Stromal cell of bone marrow (primary cell): ENCODE measurements at regions not wholly inside any gene's neighbourhood (a gene's known extent, or its start where the extent isn't known, plus 50 kb on each side); places are given as distances from the start of the nearest gene placed in this dataset.
"Not testable (repeated sequence)": the region's sequence is repeated elsewhere in the genome, so short reads cannot be mapped to it uniquely, and the experiment has no call there.

Source experiments
- DNase-seq: peaks from one replicate; pipeline ENCODE4 v3.0.0-alpha.2; 2012; ENCODE audit warnings: low read depth

DNA sequence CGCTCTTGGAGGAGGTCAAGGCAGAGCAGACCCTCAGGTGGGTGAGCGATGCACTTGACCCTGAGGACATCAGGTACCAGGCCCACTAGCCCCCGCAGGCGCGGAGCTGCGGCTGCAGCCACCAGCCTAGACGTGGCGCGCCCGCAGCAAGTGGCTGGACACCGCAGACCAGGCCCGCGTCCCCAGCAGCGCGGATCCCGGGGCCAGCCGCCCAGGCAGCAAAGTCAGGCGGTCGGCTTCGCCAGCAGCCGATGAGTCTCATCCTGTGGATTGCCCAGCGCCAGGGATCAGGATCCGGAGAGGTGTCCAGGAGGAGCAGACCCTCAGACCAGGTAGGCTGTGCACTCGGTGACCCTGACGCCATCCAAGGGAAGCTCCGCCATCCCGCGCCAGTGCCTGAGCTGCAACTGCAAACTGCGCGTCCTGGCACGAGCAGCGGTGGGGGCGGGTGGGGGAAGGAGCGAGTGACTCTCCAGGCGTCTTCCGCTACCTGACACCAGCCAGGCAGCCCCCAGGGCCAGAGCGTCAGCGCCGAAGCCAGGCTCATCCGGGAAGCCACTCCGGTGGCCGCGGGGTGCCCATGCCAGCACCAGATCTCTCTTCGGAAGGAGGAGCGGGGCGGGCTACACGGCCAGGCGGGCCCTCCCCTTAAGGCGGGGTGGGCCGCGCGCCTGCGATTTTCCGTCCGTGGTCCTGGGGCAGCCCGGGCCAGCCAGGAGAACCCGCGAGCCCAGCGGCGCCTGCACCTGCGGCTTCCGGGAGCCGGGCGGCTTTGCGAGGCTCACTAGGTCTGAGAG is 92.6 kb upstream of the THOC3 start:
- DNase-seq: not testable (repeated sequence)

DNA sequence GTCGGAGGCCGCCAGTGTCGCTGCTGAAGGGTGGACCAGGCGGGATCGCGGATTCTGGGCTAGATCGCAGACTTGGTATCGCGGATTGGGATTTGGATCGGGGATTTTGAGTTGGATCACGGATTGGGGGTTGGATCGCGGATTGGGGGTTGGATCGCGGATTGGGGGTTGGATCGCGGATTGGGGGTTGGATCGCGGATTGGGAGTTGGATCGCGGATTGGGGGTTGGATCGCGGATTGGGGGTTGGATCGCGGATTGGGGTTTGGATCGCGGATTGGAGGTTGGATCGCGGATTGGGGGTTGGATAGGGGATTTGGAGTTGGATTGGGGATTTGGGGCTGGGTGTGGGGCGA is 93.1 kb upstream of the THOC3 start:
- DNase-seq: not testable (repeated sequence)

- not testable (repeated sequence) for DNase-seq
These were observed 93.5 kb upstream of the THOC3 start for GRCh38 chr5:176061660-176062059.

GRCh38 chr5:176066262-176066945 is 98.3 kb upstream of the THOC3 start:
- not testable (repeated sequence) for DNase-seq

GRCh38 chr5:176067162-176067561 is 99.0 kb upstream of the THOC3 start:
- not testable (repeated sequence) for DNase-seq

- DNase-seq: not testable (repeated sequence)
These were observed 99.8 kb upstream of the THOC3 start for GRCh38 chr5:176067948-176068347.

DNA sequence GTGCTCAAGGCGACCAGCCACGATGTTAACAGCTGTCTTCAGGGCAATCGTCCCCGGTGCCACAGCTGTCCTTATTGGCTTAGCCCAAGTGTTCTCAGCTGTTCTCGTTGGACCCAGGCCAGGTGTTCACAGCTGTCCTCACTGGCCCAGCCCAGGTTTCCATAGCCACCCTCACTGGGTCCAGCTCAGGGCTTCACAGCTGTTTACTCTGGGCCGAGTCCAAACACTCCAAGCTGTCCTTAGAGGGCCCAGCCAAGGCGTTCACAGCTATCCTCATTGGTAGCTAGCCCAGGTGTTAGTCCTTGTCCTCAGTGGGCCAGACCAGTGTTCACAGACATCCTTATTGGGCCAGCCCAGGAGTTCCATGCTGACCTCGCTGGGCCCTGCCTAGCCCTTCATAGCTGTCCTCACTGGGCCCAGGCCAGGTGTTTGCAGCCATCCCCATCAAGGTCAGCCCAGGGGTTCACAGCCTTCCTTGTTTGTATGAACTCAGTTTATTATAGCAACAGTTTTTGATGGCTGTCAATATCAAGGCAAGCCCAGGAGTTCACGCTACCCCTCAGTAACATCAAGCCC is 106.0 kb upstream of the THOC3 start:
- DNase-seq: not testable (repeated sequence)

DNA sequence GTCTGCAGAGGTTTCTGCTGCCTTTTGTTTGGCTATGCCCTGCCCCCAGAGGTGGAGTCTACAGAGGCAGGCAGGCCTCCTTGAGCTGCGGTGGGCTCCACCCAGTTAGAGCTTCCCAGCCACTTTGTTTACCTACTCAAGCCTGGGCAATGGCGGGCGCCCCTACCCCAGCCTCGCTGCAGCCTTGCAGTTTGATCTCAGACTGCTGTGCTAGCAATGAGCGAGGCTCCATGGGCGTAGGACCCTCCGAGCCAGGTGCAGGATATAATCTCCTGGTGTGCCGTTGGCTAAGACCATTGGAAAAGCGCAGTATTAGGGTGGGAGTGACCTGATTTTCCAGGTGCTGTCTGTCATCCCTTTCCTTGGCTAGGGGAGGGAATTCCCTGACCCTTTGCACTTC is 115.6 kb upstream of the THOC3 start:
- not testable (repeated sequence) for DNase-seq

GRCh38 chr5:176103083-176103482 is 135.0 kb upstream of the THOC3 start:
- DNase-seq: not testable (repeated sequence)

DNA sequence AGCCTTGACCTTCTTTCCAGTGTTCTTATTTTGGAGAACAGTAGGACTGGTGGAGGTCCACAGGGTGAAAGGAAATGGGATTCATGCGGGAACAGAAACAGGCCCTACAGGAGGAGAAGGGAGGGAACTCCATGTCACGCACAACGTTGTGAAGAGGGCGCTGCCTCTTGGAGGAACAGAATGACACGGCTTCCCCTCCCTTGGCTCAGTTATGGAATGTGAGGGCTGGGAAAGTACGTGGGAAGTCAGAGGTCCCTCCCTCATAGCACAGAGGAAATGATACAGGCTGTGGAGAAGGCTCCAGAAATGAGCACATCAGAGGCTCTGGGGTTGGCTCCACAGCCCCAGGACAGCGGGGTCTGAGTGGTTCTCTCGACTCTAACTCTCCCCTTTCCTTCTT is 125.3 kb upstream of the SIMC1 start:
- DNase-seq: not testable (repeated sequence)

GRCh38 chr5:176113673-176114335 is 124.4 kb upstream of the SIMC1 start:
- DNase-seq: not testable (repeated sequence)

DNA sequence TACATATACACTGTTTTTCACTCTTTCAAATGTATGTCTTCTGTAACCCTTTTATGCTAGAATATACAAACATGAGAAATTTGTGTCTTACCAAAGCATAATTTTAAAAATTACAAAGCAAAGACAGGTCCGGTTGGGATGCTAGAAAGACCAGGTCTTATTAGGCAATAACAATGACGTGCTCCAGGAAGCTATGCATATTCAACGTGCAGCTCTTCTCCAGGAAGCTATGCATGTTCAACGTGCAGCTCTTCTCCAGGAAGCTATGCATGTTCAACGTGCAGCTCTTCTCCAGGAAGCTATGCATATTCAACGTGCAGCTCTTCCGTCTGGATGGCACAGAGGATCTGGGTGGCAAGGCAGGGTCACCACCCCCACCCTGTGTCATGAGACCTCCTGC is 123.4 kb upstream of the SIMC1 start:
- not testable (repeated sequence) for DNase-seq

DNA sequence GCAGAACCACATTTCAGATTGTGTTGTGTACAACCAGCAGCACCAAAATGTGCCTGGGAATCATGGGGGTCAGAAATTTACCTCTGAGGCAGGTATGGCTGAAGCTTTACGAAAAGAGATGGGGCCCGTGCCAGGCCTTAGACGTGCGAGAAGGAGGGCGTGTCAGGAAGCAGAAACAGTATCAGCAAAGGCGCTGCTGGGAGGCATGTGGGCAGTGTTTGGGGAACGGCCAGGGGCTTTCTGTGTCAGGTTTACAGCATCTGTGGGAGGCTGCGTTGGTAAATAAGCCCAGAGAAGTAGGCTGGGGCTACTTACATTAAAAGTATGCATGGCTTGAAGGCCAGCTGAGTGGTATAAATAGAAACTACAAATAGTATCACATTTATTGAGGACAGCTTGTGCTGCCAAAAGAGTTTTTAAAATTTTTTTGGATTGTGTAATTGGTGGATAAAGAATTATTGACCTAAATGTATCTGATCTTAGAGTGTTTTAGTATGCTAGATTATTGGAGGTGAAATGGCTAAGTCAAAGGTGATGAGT is 120.5 kb upstream of the SIMC1 start:
- not testable (repeated sequence) for DNase-seq

DNA sequence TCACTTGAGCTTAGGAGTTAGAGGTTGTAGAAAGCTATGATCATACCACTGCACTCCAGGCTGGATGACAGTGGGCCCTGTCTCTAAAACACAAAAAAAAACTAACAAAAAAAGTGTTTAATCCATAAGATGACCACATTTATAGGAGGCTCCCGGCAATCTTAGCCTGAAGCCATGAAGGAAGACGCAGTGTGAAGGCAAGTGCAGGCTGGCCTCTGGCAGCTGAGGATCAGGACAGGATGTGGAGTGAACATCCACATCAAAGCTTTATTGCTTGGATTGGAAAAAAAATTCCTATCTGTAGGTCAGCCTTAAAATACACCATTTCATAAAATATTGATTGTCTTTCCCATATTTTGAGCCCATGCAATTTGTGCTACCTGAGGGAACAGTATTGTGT is 115.9 kb upstream of the SIMC1 start:
- DNase-seq: not testable (repeated sequence)

DNA sequence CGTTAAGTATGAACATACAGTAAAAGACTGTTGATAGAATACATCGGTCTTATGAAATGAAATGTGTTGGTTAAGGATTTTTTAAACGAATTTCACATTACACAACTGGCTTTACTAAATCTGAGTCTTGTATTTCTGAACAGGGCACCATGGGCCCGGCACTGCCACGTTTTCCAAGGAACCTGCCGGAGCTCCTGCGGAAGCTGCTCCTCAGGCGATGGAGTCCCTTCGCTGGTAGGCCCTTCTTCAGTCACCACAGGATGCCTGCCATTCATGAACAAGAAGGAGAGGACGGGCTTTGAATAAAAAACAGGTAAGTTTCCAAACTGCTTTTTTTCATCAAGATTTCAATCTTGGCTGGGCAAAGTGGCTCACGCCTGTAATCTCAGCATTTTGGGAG is 114.1 kb upstream of the SIMC1 start:
- DNase-seq: not testable (repeated sequence)

DNA sequence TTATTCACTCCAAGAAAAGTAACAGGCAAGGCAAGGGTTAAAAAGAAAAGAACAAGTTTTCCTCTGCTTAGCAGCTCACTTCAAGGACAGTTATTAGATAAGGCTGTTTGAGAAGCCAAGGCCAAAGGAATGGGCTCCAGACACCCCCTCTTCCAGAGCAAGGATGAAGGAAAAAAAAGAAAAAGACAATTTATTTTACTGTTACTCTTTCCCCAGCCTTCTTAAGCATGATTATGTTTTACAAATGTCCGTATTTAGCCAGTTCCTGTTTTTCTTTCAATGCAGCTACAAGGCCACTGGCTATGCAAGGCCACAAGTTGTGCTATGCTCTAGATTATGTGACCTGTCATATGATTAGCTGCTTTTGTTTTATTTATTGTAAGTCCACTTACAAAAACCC is 106.5 kb upstream of the SIMC1 start:
- DNase-seq: no peak

GRCh38 chr5:176132471-176133288 is 105.5 kb upstream of the SIMC1 start:
- no peak for DNase-seq

DNA sequence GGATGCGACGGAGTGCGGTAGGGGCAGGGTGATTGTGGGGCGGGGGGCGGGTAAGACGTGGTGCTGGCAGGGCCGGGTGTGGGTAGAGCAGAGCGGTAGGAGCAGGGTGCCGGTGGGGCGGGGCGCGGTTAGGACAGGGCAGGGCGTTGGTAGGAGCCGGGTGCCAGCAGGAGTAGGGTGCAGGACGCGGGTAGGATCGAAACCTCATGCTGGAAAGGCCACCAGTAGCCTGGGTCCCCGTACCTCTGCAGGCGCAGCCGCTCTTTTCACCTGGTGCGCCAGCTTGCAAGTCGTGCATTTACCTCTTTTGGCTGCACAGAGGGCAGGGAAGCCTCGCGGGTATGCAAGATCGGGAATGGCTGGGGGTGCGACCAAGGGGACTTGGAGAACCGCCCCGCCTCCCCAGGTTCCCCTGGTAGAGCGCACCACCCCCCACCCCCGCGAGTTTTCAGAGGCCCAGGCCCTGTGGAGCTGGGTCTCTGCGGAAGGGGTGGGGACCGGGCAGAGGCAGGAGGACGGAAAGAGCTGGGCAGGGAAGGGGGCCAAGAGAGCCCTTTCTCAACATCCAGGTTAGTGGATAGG is 104.8 kb upstream of the SIMC1 start:
- no peak for DNase-seq

DNA sequence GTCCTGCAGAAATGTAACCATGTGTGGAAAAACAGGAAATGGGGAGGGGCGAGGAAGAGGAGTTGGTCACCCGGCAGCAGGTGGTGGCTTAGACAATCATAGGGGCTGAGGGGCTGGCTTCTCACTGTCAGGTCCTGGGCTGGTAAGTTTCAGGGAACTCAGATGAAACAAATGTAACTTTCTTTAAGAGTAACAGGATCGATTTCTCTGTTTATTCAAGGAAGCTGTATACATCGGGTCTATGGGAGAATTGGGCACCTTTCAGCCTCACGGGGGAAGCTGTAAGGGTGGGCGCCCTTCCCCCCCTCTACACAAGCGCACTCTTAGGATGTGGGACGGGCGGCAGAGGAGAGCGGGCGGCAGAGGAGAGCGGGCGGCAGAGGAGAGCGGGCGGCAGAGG is 104.3 kb upstream of the SIMC1 start:
- DNase-seq: no peak

DNA sequence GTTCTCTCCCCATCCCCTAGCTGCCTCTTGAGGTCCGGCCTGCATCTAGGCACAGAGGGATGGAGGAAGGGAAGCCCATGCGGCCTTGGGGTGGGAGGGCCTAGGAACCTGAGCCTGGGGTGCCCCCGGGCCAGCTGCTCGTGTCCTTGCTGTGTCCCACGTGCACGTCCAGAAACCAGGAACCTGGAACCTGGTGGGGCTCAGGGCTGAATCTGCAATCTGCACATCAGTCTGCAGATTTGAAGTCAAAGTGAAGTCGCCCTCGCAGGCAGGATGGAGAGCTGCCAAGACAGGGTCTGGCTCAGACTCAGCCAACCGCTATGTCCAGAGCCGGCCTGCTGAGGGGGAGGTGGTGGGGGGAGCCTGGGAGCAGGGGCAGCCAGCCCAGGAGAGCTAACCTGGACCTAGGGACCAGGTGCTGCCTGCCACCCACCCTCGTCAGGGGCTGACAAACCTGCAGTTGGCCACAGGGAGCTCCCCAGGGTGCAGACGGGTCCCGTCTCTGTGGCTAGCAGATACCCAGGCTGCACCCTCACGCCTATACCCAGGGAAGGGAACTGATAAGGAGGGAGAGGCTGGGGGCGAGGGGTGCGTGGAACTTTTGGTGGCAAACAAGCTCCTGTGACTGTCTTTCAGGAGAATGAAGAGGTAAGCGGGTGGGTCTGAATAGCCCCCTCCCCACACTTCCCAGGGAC is 103.5 kb upstream of the SIMC1 start:
- no peak for DNase-seq
